Nephron (organoid): ENCODE measurements at regions not wholly inside any gene's neighbourhood (a gene's known extent, or its start where the extent isn't known, plus 50 kb on each side); places are given as distances from the start of the nearest gene placed in this dataset.
A peak's percentile ranks its signal among the peaks of the same experiment; 100 is the strongest.

Experiments used
- H3K27ac Mint-ChIP-seq, 3 experiments: 2 replicates each; pipeline ENCODE4 v1.8.0; 2020; ENCODE audit warnings: mixed read lengths in 3 of 3, mild to moderate bottlenecking in 2 of 3, moderate library complexity in 1 of 3
- H3K27me3 Mint-ChIP-seq: 2 replicates; pipeline ENCODE4 v1.8.0; 2021; ENCODE audit warnings: low read depth, mild to moderate bottlenecking, moderate library complexity, mixed read lengths
- H3K36me3 Mint-ChIP-seq: 2 replicates; pipeline ENCODE4 v1.8.0; 2020; ENCODE audit warnings: low read depth, mixed read lengths
- H3K4me1 Mint-ChIP-seq: 2 replicates; pipeline ENCODE4 v1.8.0; 2020; ENCODE audit warnings: mixed read lengths
- H3K4me3 Mint-ChIP-seq, 3 experiments: 2 replicates each; pipeline ENCODE4 v1.8.0; 2020; ENCODE audit warnings: mild to moderate bottlenecking in 3 of 3, mixed read lengths in 3 of 3, moderate library complexity in 2 of 3
- H3K9me3 Mint-ChIP-seq: 2 replicates; pipeline ENCODE4 v1.8.0; 2020; ENCODE audit warnings: mixed read lengths
- CTCF ChIP-seq, 3 experiments: fragments of 200-600 bp; sonication (generic); IDR thresholded peaks; one replicate each; pipeline ENCODE4 v1.5.0; 2021; ENCODE audit warnings: antibody characterized with exemption in 3 of 3; ENCODE audit not compliant: unreplicated experiment in 3 of 3

- no peaks in the 10 kb centered on the region for H3K36me3 Mint-ChIP-seq
- no peak overlapping the region for H3K4me3 Mint-ChIP-seq
- no peak for TF ChIP-seq CTCF (IDR thresholded peaks at IDR 0.05; ENCODE audit: unreplicated experiment in 3 of 3)
- peak overlapping the region in 2 of 3 experiments; percentile 31 to 71 for H3K27ac Mint-ChIP-seq
- H3K27me3 Mint-ChIP-seq = peaks cover 36% of the 10 kb centered on the region
- H3K9me3 Mint-ChIP-seq = peaks cover 12% of the 10 kb centered on the region
- H3K4me1 Mint-ChIP-seq = peaks cover 27% of the 10 kb centered on the region
Measured at GRCh38 chr17:77748436-77748835, 210.1 kb upstream of the TNRC6C start.

GRCh38 chr17:77749321-77749751 is 209.2 kb upstream of the TNRC6C start:
- H3K27me3 Mint-ChIP-seq = peaks cover 30% of the 10 kb centered on the region
- peaks cover 27% of the 10 kb centered on the region for H3K4me1 Mint-ChIP-seq
- no peak overlapping the region for H3K27ac Mint-ChIP-seq
- no peak for TF ChIP-seq CTCF (IDR thresholded peaks at IDR 0.05; ENCODE audit: unreplicated experiment in 3 of 3)
- H3K36me3 Mint-ChIP-seq = no peaks in the 10 kb centered on the region
- H3K4me3 Mint-ChIP-seq = no peak overlapping the region
- H3K9me3 Mint-ChIP-seq = peaks cover 11% of the 10 kb centered on the region

GRCh38 chr17:77749989-77750388 is 208.5 kb upstream of the TNRC6C start:
- H3K27me3 Mint-ChIP-seq = peaks cover 26% of the 10 kb centered on the region
- H3K4me1 Mint-ChIP-seq = peaks cover 27% of the 10 kb centered on the region
- no peak overlapping the region for H3K4me3 Mint-ChIP-seq
- no peak overlapping the region for H3K27ac Mint-ChIP-seq
- peaks cover 5% of the 10 kb centered on the region for H3K9me3 Mint-ChIP-seq
- no peak for TF ChIP-seq CTCF (IDR thresholded peaks at IDR 0.05; ENCODE audit: unreplicated experiment in 3 of 3)
- H3K36me3 Mint-ChIP-seq = no peaks in the 10 kb centered on the region

- Mint-ChIP-seq H3K9me3 (no peaks in the 10 kb centered on the region), H3K27ac (no peak overlapping the region), H3K36me3 (no peaks in the 10 kb centered on the region), H3K4me1 (peaks cover 24% of the 10 kb centered on the region), H3K4me3 (no peak overlapping the region), H3K27me3 (peaks cover 24% of the 10 kb centered on the region)
- TF ChIP-seq CTCF (IDR thresholded peaks at IDR 0.05; ENCODE audit: unreplicated experiment in 3 of 3) = no peak
Measured at GRCh38 chr17:77750427-77751043, 208.0 kb upstream of the TNRC6C start.

GRCh38 chr17:77753246-77753645 is 205.3 kb upstream of the TNRC6C start:
- Mint-ChIP-seq H3K4me3 (no peak overlapping the region), H3K27me3 (peaks cover 10% of the 10 kb centered on the region), H3K9me3 (peaks cover 3% of the 10 kb centered on the region), H3K4me1 (peaks cover 12% of the 10 kb centered on the region), H3K27ac (no peak overlapping the region), H3K36me3 (no peaks in the 10 kb centered on the region)
- TF ChIP-seq CTCF (IDR thresholded peaks at IDR 0.05; ENCODE audit: unreplicated experiment in 3 of 3) = no peak

- no peak for TF ChIP-seq CTCF (IDR thresholded peaks at IDR 0.05; ENCODE audit: unreplicated experiment in 3 of 3)
- H3K36me3 Mint-ChIP-seq = no peaks in the 10 kb centered on the region
- peaks cover 10% of the 10 kb centered on the region for H3K27me3 Mint-ChIP-seq
- no peak overlapping the region for H3K27ac Mint-ChIP-seq
- peaks cover 3% of the 10 kb centered on the region for H3K9me3 Mint-ChIP-seq
- peaks cover 10% of the 10 kb centered on the region for H3K4me1 Mint-ChIP-seq
- H3K4me3 Mint-ChIP-seq = no peak overlapping the region
Measured at GRCh38 chr17:77753691-77754245, 204.7 kb upstream of the TNRC6C start.
